Mucosa of rectum (tissue), 2 donors: ENCODE measurements at regions not wholly inside any gene's neighbourhood (a gene's known extent, or its start where the extent isn't known, plus 50 kb on each side); places are given as distances from the start of the nearest gene placed in this dataset.
A peak's percentile ranks its signal among the peaks of the same experiment; 100 is the strongest.

Source experiments
- H3K27ac ChIP-seq, 2 donors: one replicate each; pipeline ENCODE4 v1.7.0; 2013; ENCODE audit warnings: inconsistent platforms in 2 of 2, low read depth in 2 of 2, low read length in 2 of 2
- H3K27me3 ChIP-seq, 2 donors: one replicate each; pipeline ENCODE4 v1.7.0; 2013; ENCODE audit warnings: low read length in 2 of 2; ENCODE audit not compliant: control insufficient read depth in 2 of 2, insufficient read depth in 2 of 2
- H3K36me3 ChIP-seq, 2 donors: one replicate each; pipeline ENCODE4 v1.7.0; 2013; ENCODE audit warnings: low read length in 2 of 2; ENCODE audit not compliant: control insufficient read depth in 2 of 2, insufficient read depth in 2 of 2
- H3K4me1 ChIP-seq, 2 donors: one replicate each; pipeline ENCODE4 v1.7.0; 2013; ENCODE audit warnings: low read length in 2 of 2, mild to moderate bottlenecking in 1 of 2; ENCODE audit not compliant: control insufficient read depth in 2 of 2, insufficient read depth in 2 of 2
- H3K4me3 ChIP-seq, 2 donors: one replicate each; pipeline ENCODE4 v1.7.0; 2013; ENCODE audit warnings: low read length in 2 of 2
- H3K9ac ChIP-seq, 2 donors: one replicate each; pipeline ENCODE4 v1.7.0; 2013; ENCODE audit warnings: low read length in 2 of 2, low read depth in 1 of 2, mild to moderate bottlenecking in 1 of 2
- H3K9me3 ChIP-seq, 2 donors: one replicate each; pipeline ENCODE4 v1.7.0; 2013; ENCODE audit warnings: low read length in 2 of 2; ENCODE audit not compliant: control insufficient read depth in 2 of 2
- donor health status: healthy.
- donor health status: Normal muscosa, but diverticular disease.

DNA sequence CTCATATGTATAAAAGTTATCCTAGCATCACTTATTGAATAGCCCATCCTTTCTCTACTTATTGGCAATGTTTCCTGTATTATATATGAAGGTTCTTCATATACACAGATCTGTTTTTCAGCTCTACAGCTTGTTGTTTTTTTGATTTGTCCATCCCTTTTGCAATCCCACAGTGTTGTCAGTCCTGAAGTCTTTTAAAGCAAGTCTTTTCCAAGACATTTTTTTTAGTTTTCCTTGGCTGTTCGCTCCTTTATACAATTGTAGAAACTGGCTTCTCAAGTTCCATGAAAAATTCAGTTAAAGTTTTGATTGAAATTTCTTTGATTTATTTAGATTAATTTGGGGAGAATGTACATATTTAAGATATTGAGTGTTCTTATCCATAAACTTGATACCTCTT, 295.3 kb upstream of the SORL1-AS1 start:
- H3K36me3 ChIP-seq, result no peaks in the 10 kb centered on the region
- no peak overlapping the region for H3K4me3 ChIP-seq
- H3K27ac ChIP-seq, result no peak overlapping the region
- no peaks in the 10 kb centered on the region for H3K9me3 ChIP-seq
- no peaks in the 10 kb centered on the region for H3K4me1 ChIP-seq
- no peak overlapping the region for H3K9ac ChIP-seq
- H3K27me3 ChIP-seq, result no peaks in the 10 kb centered on the region

DNA sequence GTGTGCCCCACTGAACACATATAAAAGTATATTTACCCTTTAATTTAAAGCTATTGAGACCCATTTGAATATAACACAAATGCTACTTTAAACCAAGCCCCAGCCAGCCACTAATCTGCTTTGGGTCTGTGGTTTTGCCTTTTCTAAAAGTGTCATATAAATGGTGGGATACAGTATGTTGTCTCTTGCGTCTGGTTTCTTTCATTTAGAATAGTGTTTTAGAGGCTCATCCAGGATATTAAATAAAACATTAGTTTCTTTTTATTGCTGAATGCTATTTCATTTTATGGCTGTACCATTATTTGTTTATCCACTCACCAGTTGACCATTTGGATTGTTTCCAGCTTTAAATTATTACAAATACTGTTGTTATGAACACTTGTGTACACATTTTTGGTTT, 290.5 kb upstream of the SORL1-AS1 start:
- Histone ChIP-seq H3K36me3 (no peaks in the 10 kb centered on the region), H3K27me3 (no peaks in the 10 kb centered on the region), H3K4me3 (no peak overlapping the region), H3K27ac (no peak overlapping the region), H3K4me1 (no peaks in the 10 kb centered on the region), H3K9ac (no peak overlapping the region), H3K9me3 (no peaks in the 10 kb centered on the region)

DNA sequence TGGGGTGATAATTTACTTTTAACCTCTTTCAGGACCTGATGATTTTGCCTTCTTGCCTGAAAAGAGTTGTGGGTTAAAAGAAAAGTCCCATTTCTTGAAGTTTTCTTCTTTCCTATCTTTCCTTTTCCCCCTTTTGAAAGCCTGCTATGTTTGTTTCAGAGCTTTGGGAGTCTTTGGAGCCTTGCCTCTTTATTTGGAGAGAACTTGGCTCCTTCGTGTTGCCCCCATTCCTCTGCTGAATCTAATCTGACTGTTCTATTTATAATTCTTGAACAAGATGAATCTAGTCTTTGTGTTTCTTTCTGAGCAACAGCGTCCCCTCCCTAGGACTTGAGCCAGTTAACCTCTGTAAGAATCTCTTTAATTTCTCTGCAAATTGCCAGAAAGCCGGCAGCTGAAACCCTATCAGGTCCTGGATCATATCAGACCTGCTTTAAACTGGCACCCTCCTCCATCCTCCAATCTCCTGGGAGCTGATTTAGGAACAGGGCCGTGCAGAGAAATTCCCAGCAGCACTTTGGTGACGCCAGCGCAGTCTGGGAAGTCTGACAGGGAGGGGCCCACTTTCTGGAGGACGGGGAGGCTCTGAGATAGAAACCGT, 289.1 kb upstream of the SORL1-AS1 start:
- H3K27ac ChIP-seq, result peak overlapping the region; percentile 26 to 45

DNA sequence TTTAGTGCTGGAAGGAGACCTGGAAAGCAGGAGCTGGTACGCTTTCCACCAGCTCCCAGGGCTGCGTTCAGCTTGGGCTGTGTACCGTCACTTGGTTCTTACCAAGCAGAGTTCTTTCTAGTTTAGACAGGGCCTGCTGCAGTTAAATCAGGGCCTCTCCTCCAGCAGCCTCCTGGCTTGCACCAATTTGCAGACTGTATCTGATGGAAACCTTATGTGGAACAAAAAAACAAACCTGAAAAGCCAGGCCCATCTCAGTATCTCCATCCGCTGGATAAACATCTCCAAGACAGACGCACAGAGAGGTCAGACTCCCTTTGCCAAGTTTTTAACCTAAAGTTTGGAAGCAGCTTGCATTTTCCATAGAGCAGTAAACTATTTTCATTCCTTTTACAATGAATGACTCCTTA, 288.6 kb upstream of the SORL1-AS1 start:
- Histone ChIP-seq H3K27me3 (no peaks in the 10 kb centered on the region), H3K4me3 (no peak overlapping the region), H3K4me1 (no peaks in the 10 kb centered on the region), H3K9me3 (no peaks in the 10 kb centered on the region), H3K9ac (no peak overlapping the region), H3K36me3 (no peaks in the 10 kb centered on the region), H3K27ac (peak overlapping the region; percentile 26 to 45)

More for the DNA sequence above, 289.1 kb upstream of the SORL1-AS1 start:
- Histone ChIP-seq H3K4me1 (no peaks in the 10 kb centered on the region), H3K9ac (no peak overlapping the region), H3K36me3 (no peaks in the 10 kb centered on the region), H3K9me3 (no peaks in the 10 kb centered on the region), H3K4me3 (no peak overlapping the region), H3K27me3 (no peaks in the 10 kb centered on the region)

DNA sequence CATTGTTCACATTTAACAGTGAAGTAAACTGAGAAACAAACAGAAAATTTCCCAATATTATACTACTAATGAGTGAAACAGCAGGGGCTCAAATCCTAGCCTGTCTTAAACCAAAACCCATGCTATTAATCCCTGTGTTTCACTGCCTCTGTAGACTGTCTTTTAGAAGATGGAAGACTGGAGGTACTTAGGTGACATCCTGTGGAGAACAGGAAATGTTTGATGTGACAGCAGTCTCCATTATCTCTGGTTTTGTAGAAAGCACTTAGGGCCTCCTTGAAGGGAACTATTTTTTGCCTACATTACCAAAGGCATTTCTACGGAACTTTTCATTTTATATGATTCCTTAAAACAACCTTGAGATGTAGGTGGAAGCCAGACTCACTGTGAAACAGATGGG, 288.1 kb upstream of the SORL1-AS1 start:
- no peaks in the 10 kb centered on the region for H3K36me3 ChIP-seq
- H3K4me1 ChIP-seq, result no peaks in the 10 kb centered on the region
- no peak overlapping the region for H3K9ac ChIP-seq
- no peaks in the 10 kb centered on the region for H3K9me3 ChIP-seq
- H3K4me3 ChIP-seq, result no peak overlapping the region
- no peaks in the 10 kb centered on the region for H3K27me3 ChIP-seq
- H3K27ac ChIP-seq, result peak overlapping the region; percentile 26 to 45

DNA sequence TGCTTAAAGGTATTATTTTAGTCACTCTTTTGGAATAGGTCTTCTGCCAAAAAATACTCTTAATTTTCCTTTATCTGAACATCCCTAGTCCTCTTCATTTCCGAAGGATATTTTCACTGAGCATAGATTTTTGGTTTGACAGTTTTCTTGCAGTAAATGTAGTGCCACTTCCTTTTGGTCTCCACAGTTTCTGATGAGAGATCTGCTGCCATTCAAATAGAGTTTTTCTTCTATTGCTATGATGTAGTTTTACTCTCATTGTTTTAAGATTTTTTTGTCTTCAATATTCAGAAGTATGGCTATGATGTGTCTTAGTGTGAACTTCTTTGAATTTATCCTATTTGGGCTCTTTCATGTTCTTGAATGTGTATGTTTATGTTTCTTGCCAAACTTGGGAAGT, 281.1 kb upstream of the SORL1-AS1 start:
- Histone ChIP-seq H3K4me1 (no peaks in the 10 kb centered on the region), H3K36me3 (no peaks in the 10 kb centered on the region), H3K9ac (no peak overlapping the region), H3K4me3 (no peak overlapping the region), H3K27ac (no peak overlapping the region), H3K9me3 (no peaks in the 10 kb centered on the region), H3K27me3 (no peaks in the 10 kb centered on the region)

DNA sequence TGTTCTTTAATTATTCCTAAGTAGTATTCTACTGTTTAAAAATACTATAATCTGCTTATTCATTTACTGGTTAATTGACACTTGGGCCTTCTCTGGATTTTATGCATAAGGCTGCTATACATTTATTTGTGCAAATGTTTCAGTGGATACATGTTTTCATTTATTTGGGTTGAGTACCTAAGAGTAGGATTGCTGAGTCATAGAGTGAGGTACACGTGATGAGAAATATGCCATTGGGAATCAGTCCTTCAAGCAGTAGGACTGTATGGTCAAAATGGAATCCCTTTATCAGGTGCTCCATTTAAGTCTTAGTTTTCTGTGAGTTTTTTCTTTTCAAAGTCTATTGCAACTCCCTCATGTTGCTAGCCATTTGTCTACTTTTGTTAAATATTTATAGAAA, 275.2 kb upstream of the SORL1-AS1 start:
- no peak overlapping the region for H3K27ac ChIP-seq
- H3K4me1 ChIP-seq, result no peaks in the 10 kb centered on the region
- H3K27me3 ChIP-seq, result no peaks in the 10 kb centered on the region

DNA sequence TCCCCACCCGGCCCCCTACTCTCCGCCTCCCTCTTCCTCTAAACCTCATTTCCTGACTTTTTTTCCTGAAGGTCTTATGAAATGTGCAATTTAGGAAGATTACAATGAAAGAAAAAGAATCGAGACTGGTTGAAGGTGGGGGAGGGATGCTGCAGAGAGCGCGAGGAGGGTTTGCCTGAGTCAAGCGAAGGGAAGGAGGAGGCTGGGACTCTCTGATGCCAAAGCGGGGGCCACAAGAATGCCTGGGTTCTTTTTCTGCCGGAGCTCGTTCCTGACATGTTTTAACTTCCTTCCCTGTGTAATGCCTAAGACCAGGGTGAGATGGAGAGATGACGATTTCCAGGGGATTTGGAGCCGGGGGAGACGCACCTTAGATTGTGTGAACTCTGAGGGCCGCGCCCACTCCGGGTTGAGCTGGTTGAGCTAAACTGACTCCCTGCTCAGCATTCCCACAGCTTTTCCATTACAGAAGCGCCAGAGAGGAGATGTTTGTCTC, 270.5 kb upstream of the SORL1-AS1 start:
- H3K27me3 ChIP-seq, result peaks cover 0 to 5% of the 10 kb centered on the region in 2 donors
- H3K4me3 ChIP-seq, result no peak overlapping the region
- H3K9ac ChIP-seq, result no peak overlapping the region
- no peaks in the 10 kb centered on the region for H3K36me3 ChIP-seq
- H3K27ac ChIP-seq, result peak overlapping the region in 1 of 2 donors; percentile 69
- H3K9me3 ChIP-seq, result no peaks in the 10 kb centered on the region
- no peaks in the 10 kb centered on the region for H3K4me1 ChIP-seq

More for the DNA sequence above, 275.2 kb upstream of the SORL1-AS1 start:
- H3K9ac ChIP-seq, result no peak overlapping the region
- no peaks in the 10 kb centered on the region for H3K36me3 ChIP-seq
- H3K9me3 ChIP-seq, result no peaks in the 10 kb centered on the region
- no peak overlapping the region for H3K4me3 ChIP-seq

DNA sequence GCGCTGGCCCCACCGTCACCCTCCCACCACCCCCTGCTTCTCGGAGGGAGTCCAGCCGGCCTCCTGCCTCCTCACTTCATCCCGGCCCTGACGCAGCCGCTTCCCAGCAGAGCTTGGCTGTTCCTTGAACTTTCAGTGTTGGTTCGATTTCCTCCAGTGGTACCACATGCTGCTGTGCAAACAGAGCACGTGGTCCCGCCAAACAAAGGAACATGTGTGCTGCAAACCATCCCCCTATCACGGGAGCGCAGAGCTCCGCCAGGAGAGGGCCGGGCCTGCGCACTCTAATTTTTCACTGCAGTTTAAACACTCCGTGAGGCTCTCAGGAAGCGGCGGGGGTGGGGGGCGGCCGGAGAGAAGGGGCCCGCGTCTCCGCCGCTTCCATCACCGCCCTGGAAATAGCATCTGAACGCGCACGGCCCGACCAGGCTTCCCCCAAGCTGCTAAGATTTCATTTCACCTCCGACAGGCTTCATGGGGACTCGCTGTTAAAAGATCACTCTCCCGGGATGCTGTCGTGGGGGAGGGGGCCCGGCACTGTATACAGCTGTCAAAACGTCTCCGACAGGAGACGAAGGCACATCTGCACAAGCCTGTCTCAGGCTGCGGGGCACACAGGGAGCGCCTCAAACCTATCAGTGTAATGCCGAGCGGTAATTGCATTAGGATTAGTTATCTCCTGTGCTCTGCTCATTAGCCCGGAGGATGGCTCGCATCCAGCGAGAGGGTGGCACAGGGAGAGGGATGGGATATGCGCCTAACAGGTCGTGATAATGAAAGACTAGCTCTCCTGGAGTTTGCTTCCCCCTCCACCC, 269.9 kb upstream of the SORL1-AS1 start:
- Histone ChIP-seq H3K27ac (peak overlapping the region in 1 of 2 donors; percentile 69), H3K27me3 (peaks cover 0 to 5% of the 10 kb centered on the region in 2 donors), H3K4me1 (no peaks in the 10 kb centered on the region), H3K4me3 (peak overlapping the region; percentile 45 to 58), H3K36me3 (no peaks in the 10 kb centered on the region), H3K9me3 (no peaks in the 10 kb centered on the region), H3K9ac (peak overlapping the region in 1 of 2 donors; percentile 31)

DNA sequence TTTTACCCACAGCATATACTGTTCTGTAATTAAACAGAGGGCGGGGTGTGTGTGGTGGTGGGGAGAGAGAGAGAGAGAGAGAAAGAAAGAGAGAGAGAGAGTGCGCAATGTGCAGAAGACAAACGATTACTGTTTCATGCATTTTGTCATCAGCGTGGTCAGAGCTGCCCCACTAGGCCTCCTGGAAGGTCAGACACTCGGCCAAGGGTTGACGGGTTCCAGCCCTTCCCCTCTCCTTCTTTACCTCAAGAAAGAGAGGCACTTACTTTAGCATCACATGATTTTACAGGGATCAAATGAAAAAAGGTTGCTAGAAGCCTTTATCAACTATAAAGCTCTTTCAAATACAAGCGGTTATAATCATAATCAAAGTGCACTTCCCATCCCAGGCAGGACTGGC, 269.2 kb upstream of the SORL1-AS1 start:
- Histone ChIP-seq H3K27me3 (peaks cover 0 to 5% of the 10 kb centered on the region in 2 donors), H3K36me3 (no peaks in the 10 kb centered on the region), H3K27ac (peak overlapping the region in 1 of 2 donors; percentile 12), H3K4me1 (no peaks in the 10 kb centered on the region), H3K9me3 (no peaks in the 10 kb centered on the region), H3K9ac (no peak overlapping the region), H3K4me3 (no peak overlapping the region)
